Tibial nerve (tissue), 4 donors: ENCODE measurements at regions not wholly inside any gene's neighbourhood (a gene's known extent, or its start where the extent isn't known, plus 50 kb on each side); places are given as distances from the start of the nearest gene placed in this dataset.
A peak's percentile ranks its signal among the peaks of the same experiment; 100 is the strongest.

Experiments used
- DNase-seq, 2 donors: peaks; one replicate each; pipeline ENCODE4 v3.0.0-alpha.2; 2019; ENCODE audit warnings: low spot score in 2 of 2
- H3K27ac ChIP-seq, 4 donors: fragments of 200-600 bp; sonication (generic) in 3 of 4; one replicate each; pipeline ENCODE4 v1.5.1; 2017 to 2019; ENCODE audit warnings: mild to moderate bottlenecking in 1 of 4
- H3K27me3 ChIP-seq, 2 donors: fragments of 200-600 bp; sonication (generic) in 1 of 2; one replicate each; pipeline versions ENCODE4 v1.5.1 to v1.6.0; 2017 to 2019
- H3K36me3 ChIP-seq, 3 donors: fragments of 200-600 bp; sonication (generic); one replicate each; pipeline ENCODE4 v1.5.1; 2018 to 2019
- H3K4me1 ChIP-seq, 4 donors: fragments of 200-600 bp; sonication (generic) in 3 of 4; one replicate each; pipeline ENCODE4 v1.5.1; 2017 to 2019
- H3K4me3 ChIP-seq, 4 donors: fragments of 200-600 bp; sonication (generic) in 3 of 4; one replicate each; pipeline ENCODE4 v1.5.1; 2017 to 2019; ENCODE audit warnings: mild to moderate bottlenecking in 1 of 4, moderate library complexity in 1 of 4
- H3K9me3 ChIP-seq, 4 donors: fragments of 200-600 bp; sonication (generic) in 3 of 4; one replicate each; pipeline ENCODE4 v1.5.1; 2017 to 2019
- CTCF ChIP-seq, 5 experiments: fragments of 200-600 bp in 3 of 5; fragments of 450-650 bp in 2 of 5; sonication (generic) in 3 of 5; IDR thresholded peaks; one replicate each; pipeline ENCODE4 v1.5.1; 2016 to 2019; ENCODE audit warnings: antibody characterized with exemption in 5 of 5, mild to moderate bottlenecking in 3 of 5, moderate library complexity in 2 of 5
- EP300 ChIP-seq, 2 donors: sonication (generic); formaldehyde crosslinking; IDR thresholded peaks; one replicate each; pipeline ENCODE4 v1.6.1; 2017; ENCODE audit warnings: antibody characterized with exemption in 2 of 2, mild to moderate bottlenecking in 1 of 2
- POLR2A ChIP-seq, 2 donors: fragments of 450-650 bp; IDR thresholded peaks; one replicate each; pipeline ENCODE4 v1.6.1; 2017; ENCODE audit warnings: antibody characterized with exemption in 2 of 2, mild to moderate bottlenecking in 2 of 2, moderate library complexity in 2 of 2
- WGBS, 2 donors: methylation state at CpG; one replicate each; pipeline ENCODE4 v1.1.5; 2018; 5-methylcytosine and 5-hydroxymethylcytosine counted together

- 83 to 91% methylated on average over 15 to 18 of the region's 20 CpGs for WGBS, 2 donors
- H3K27me3 ChIP-seq: no peaks in the 10 kb centered on the region
- peaks cover 0 to 11% (median 0%) of the 10 kb centered on the region in 4 donors for H3K9me3 ChIP-seq
- no peak overlapping the region for H3K27ac ChIP-seq
- H3K4me1 ChIP-seq: peaks cover 0 to 13% (median 0%) of the 10 kb centered on the region in 4 donors
- H3K4me3 ChIP-seq: no peak overlapping the region
- TF ChIP-seq POLR2A (IDR thresholded peaks at IDR 0.05) (no peak), EP300 (IDR thresholded peaks at IDR 0.05) (no peak), CTCF (IDR thresholded peaks at IDR 0.05) (no peak)
- peak in 1 of 2 donors; percentile 2 for DNase-seq
- no peaks in the 10 kb centered on the region for H3K36me3 ChIP-seq
These were observed 144.2 kb upstream of the C14orf180 start for GRCh38 chr14:104435147-104436046.

GRCh38 chr14:104436047-104436591 lies 143.4 kb upstream of the C14orf180 start:
- H3K27ac ChIP-seq: peak overlapping the region in 1 of 4 donors; percentile 11
- peaks cover 0 to 12% (median 0%) of the 10 kb centered on the region in 4 donors for H3K9me3 ChIP-seq
- H3K4me1 ChIP-seq: peaks cover 0 to 13% (median 0%) of the 10 kb centered on the region in 4 donors
- no peaks in the 10 kb centered on the region for H3K27me3 ChIP-seq
- peak in 1 of 2 donors; percentile 25 for DNase-seq
- 20 to 23% methylated on average over 11 to 16 of the region's 20 CpGs for WGBS, 2 donors
- peak in 1 of 2 donors; percentile 14 for TF ChIP-seq EP300 (IDR thresholded peaks at IDR 0.05)
- TF ChIP-seq CTCF (IDR thresholded peaks at IDR 0.05): no peak
- H3K36me3 ChIP-seq: no peaks in the 10 kb centered on the region
- peak overlapping the region in 2 of 4 donors; percentile 6 to 36 for H3K4me3 ChIP-seq

- H3K36me3 ChIP-seq: no peaks in the 10 kb centered on the region
- H3K27me3 ChIP-seq: no peaks in the 10 kb centered on the region
- H3K27ac ChIP-seq: peak overlapping the region in 1 of 4 donors; percentile 11
- peak in 1 of 2 donors; percentile 3 for DNase-seq
- TF ChIP-seq POLR2A (IDR thresholded peaks at IDR 0.05) (no peak), CTCF (IDR thresholded peaks at IDR 0.05) (no peak), EP300 (IDR thresholded peaks at IDR 0.05) (no peak)
- WGBS, 2 donors: 73 to 81% methylated on average over 8 to 11 of the region's 15 CpGs
- H3K4me3 ChIP-seq: peak overlapping the region in 1 of 4 donors; percentile 36
- H3K9me3 ChIP-seq: peaks cover 0 to 12% (median 0%) of the 10 kb centered on the region in 4 donors
- H3K4me1 ChIP-seq: peaks cover 0 to 13% (median 0%) of the 10 kb centered on the region in 4 donors
These were observed 142.5 kb upstream of the C14orf180 start for GRCh38 chr14:104436741-104437701.

- H3K4me3 ChIP-seq: no peak overlapping the region
- no peaks in the 10 kb centered on the region for H3K36me3 ChIP-seq
- no peak overlapping the region for H3K27ac ChIP-seq
- no peak for DNase-seq
- peaks cover 0 to 12% (median 0%) of the 10 kb centered on the region in 4 donors for H3K9me3 ChIP-seq
- no peak for TF ChIP-seq EP300 (IDR thresholded peaks at IDR 0.05)
- no peak for TF ChIP-seq CTCF (IDR thresholded peaks at IDR 0.05)
- no peak for TF ChIP-seq POLR2A (IDR thresholded peaks at IDR 0.05)
- peaks cover 0 to 13% (median 0%) of the 10 kb centered on the region in 4 donors for H3K4me1 ChIP-seq
- H3K27me3 ChIP-seq: no peaks in the 10 kb centered on the region
- 72 to 82% methylated on average over 5 to 6 of the region's 6 CpGs for WGBS, 2 donors
These were observed 141.9 kb upstream of the C14orf180 start for GRCh38 chr14:104437703-104438102.
